Astrocyte (in vitro differentiated cells and primary cell): ENCODE measurements at regions not wholly inside any gene's neighbourhood (a gene's known extent, or its start where the extent isn't known, plus 50 kb on each side); places are given as distances from the start of the nearest gene placed in this dataset.

Source experiments
- DNase-seq: peaks from one replicate; pipeline ENCODE4 v3.0.0-alpha.2; 2010; ENCODE audit warnings: low read depth
- FAIRE-seq: peaks from 2 replicates; lab custom pipeline; 2011; peaks lifted over from hg19 to GRCh38; lab: Jason Lieb, UNC
- H2AFZ ChIP-seq: 2 replicates; pipeline ENCODE4 v1.6.0; 2012; ENCODE audit warnings: low read depth, low read length, inconsistent platforms
- H3K27ac ChIP-seq: 2 replicates; pipeline ENCODE4 v1.5.1; 2011; ENCODE audit warnings: low read depth, low read length, inconsistent platforms
- H3K27me3 ChIP-seq: 2 replicates; pipeline ENCODE4 v1.6.0; 2011; ENCODE audit warnings: low read length, inconsistent platforms; ENCODE audit not compliant: insufficient read depth
- H3K36me3 ChIP-seq: 2 replicates; pipeline ENCODE4 v1.5.1; 2011; ENCODE audit warnings: low read length, inconsistent platforms; ENCODE audit not compliant: insufficient read depth
- H3K4me1 ChIP-seq: 2 replicates; pipeline ENCODE4 v1.5.1; 2011; ENCODE audit warnings: low read length, inconsistent platforms; ENCODE audit not compliant: insufficient read depth
- H3K4me2 ChIP-seq: 2 replicates; pipeline ENCODE4 v1.6.0; 2012; ENCODE audit warnings: low read length, inconsistent platforms
- H3K4me3 ChIP-seq: 2 replicates; pipeline ENCODE4 v1.5.1; 2011; ENCODE audit warnings: low read depth, mild to moderate bottlenecking, low read length, inconsistent platforms; ENCODE audit not compliant: insufficient read depth
- H3K79me2 ChIP-seq: 2 replicates; pipeline ENCODE4 v1.6.0; 2012; ENCODE audit warnings: mild to moderate bottlenecking, low read length, inconsistent platforms; ENCODE audit not compliant: insufficient read depth
- H3K9ac ChIP-seq: 2 replicates; pipeline ENCODE4 v1.6.0; 2012; ENCODE audit warnings: mild to moderate bottlenecking, low read length, inconsistent platforms
- H3K9me3 ChIP-seq: 2 replicates; pipeline ENCODE4 v1.5.1; 2012; ENCODE audit warnings: low read depth, mild to moderate bottlenecking, low read length, inconsistent platforms; ENCODE audit not compliant: insufficient read depth
- H4K20me1 ChIP-seq: 2 replicates; pipeline ENCODE4 v1.6.0; 2012; ENCODE audit warnings: low read length, inconsistent platforms; ENCODE audit not compliant: insufficient read depth
- H3K27ac Mint-ChIP-seq: one replicate; pipeline ENCODE4 v1.8.0; 2021; ENCODE audit warnings: mild to moderate bottlenecking, mixed read lengths; ENCODE audit not compliant: unreplicated experiment
- H3K27me3 Mint-ChIP-seq: one replicate; pipeline ENCODE4 v1.8.0; 2021; ENCODE audit warnings: low read depth, mixed read lengths; ENCODE audit not compliant: unreplicated experiment
- H3K36me3 Mint-ChIP-seq: one replicate; pipeline ENCODE4 v1.8.0; 2021; ENCODE audit warnings: low read depth, mixed read lengths; ENCODE audit not compliant: unreplicated experiment
- H3K4me1 Mint-ChIP-seq: one replicate; pipeline ENCODE4 v1.8.0; 2021; ENCODE audit warnings: low read depth, mixed read lengths; ENCODE audit not compliant: unreplicated experiment
- H3K4me3 Mint-ChIP-seq: one replicate; pipeline ENCODE4 v1.8.0; 2021; ENCODE audit warnings: mild to moderate bottlenecking, moderate library complexity, mixed read lengths; ENCODE audit not compliant: unreplicated experiment
- H3K9me3 Mint-ChIP-seq: one replicate; pipeline ENCODE4 v1.8.0; 2021; ENCODE audit warnings: mild to moderate bottlenecking, mixed read lengths; ENCODE audit not compliant: unreplicated experiment
- EZH2 ChIP-seq: IDR thresholded peaks from 2 replicates; pipeline ENCODE4 v1.6.1; 2012; ENCODE audit warnings: mild to moderate bottlenecking, low read length, inconsistent platforms; ENCODE audit not compliant: insufficient read depth
- TF ChIP-seq, protein P1 (sequence below): IDR thresholded peaks from 2 replicates; pipeline ENCODE4 v1.5.1; 2011; ENCODE audit warnings: low read depth, mild to moderate bottlenecking, inconsistent platforms, low read length, moderate library complexity; ENCODE audit not compliant: insufficient read depth

DNA sequence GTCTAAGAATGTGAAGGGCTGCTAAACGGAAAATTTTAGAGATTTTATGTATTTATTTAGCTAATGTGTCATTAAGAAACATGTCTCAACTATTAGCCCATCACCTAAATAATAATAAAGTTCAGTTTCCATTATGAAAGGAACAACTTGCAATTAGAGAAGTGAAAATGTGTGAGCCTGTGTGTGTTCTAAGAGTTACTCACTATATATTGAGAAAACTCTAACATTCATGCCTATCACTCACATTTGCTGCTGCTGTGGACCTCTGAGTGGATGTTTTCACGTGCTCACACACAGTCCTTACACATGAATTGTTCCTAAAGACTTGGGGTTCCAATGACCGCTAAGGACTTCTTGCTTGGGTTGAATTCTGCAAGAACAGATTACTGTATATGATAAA is 364.0 kb downstream of the TMA16 start:
- H3K4me1 Mint-ChIP-seq, result no peaks in the 10 kb centered on the region
- Histone ChIP-seq H2AFZ (no peak overlapping the region), H3K36me3 (no peaks in the 10 kb centered on the region), H3K4me2 (no peak overlapping the region), H3K27ac (no peak overlapping the region), H3K79me2 (no peaks in the 10 kb centered on the region), H3K9ac (no peak overlapping the region), H3K4me3 (no peak overlapping the region), H3K4me1 (no peaks in the 10 kb centered on the region), H3K9me3 (no peaks in the 10 kb centered on the region), H4K20me1 (no peaks in the 10 kb centered on the region), H3K27me3 (no peaks in the 10 kb centered on the region)
- DNase-seq (no peak), FAIRE-seq (no peak)
- no peak overlapping the region for H3K4me3 Mint-ChIP-seq
- H3K9me3 Mint-ChIP-seq, result no peaks in the 10 kb centered on the region
- H3K27ac Mint-ChIP-seq, result no peak overlapping the region
- TF ChIP-seq EZH2, result no peak
- TF ChIP-seq, protein P1, sequence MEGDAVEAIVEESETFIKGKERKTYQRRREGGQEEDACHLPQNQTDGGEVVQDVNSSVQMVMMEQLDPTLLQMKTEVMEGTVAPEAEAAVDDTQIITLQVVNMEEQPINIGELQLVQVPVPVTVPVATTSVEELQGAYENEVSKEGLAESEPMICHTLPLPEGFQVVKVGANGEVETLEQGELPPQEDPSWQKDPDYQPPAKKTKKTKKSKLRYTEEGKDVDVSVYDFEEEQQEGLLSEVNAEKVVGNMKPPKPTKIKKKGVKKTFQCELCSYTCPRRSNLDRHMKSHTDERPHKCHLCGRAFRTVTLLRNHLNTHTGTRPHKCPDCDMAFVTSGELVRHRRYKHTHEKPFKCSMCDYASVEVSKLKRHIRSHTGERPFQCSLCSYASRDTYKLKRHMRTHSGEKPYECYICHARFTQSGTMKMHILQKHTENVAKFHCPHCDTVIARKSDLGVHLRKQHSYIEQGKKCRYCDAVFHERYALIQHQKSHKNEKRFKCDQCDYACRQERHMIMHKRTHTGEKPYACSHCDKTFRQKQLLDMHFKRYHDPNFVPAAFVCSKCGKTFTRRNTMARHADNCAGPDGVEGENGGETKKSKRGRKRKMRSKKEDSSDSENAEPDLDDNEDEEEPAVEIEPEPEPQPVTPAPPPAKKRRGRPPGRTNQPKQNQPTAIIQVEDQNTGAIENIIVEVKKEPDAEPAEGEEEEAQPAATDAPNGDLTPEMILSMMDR, result no peak
- H3K27me3 Mint-ChIP-seq, result no peaks in the 10 kb centered on the region
- no peaks in the 10 kb centered on the region for H3K36me3 Mint-ChIP-seq

DNA sequence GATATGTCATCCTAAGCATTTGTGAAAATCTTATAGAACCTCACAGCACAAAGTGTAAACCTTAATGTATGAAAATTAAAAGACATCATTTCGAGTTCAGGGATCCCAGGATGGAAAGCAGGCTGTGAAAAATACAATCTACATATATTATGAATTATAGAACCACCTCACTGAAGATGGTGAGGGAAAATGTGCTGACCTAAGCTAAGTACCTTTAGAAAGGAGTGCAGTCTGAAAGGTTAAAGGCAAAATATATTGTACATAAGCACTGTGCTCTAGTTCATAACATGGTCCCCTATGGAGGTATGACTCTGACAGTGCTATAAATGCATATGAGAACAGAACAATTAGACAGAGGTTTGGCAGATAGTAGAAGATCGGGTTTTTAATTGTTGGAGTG is 368.6 kb downstream of the TMA16 start:
- TF ChIP-seq, protein P1, result no peak
- TF ChIP-seq EZH2, result no peak
- H3K27ac Mint-ChIP-seq, result no peak overlapping the region
- H2AFZ ChIP-seq, result no peak overlapping the region
- no peaks in the 10 kb centered on the region for H3K4me1 Mint-ChIP-seq
- FAIRE-seq (no peak), DNase-seq (no peak)
- no peaks in the 10 kb centered on the region for H4K20me1 ChIP-seq
- no peak overlapping the region for H3K4me3 Mint-ChIP-seq
- no peak overlapping the region for H3K27ac ChIP-seq
- no peaks in the 10 kb centered on the region for H3K27me3 Mint-ChIP-seq
- no peaks in the 10 kb centered on the region for H3K79me2 ChIP-seq
- no peak overlapping the region for H3K4me3 ChIP-seq
- H3K9me3 ChIP-seq, result no peaks in the 10 kb centered on the region
- H3K36me3 Mint-ChIP-seq, result no peaks in the 10 kb centered on the region
- H3K9ac ChIP-seq, result no peak overlapping the region
- H3K36me3 ChIP-seq, result no peaks in the 10 kb centered on the region
- H3K4me1 ChIP-seq, result no peaks in the 10 kb centered on the region
- no peak overlapping the region for H3K4me2 ChIP-seq
- no peaks in the 10 kb centered on the region for H3K9me3 Mint-ChIP-seq
- no peaks in the 10 kb centered on the region for H3K27me3 ChIP-seq

DNA sequence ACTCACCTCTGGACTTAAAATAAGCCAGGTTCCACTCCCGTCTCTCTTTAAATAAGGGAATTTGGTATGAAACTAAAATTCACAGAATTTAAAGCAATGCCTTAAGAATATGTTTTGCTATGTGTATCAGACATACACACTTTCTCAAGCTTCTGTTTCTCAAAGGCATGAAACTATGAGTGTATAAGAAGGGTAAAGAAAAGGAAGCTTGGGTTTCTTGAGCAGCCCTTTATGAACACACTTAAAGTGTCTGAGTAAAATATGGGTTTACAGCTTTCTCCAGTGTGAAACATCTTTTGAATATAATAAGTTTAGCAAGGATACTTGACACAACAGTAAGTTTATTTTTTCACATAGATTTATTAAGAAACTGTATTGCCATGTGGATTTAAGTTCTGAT is 370.5 kb downstream of the TMA16 start:
- no peaks in the 10 kb centered on the region for H3K9me3 Mint-ChIP-seq
- H3K36me3 Mint-ChIP-seq, result no peaks in the 10 kb centered on the region
- no peaks in the 10 kb centered on the region for H3K4me1 Mint-ChIP-seq
- DNase-seq (no peak), FAIRE-seq (no peak)
- Histone ChIP-seq H3K4me3 (no peak overlapping the region), H3K27ac (no peak overlapping the region), H4K20me1 (no peaks in the 10 kb centered on the region), H3K27me3 (no peaks in the 10 kb centered on the region), H3K36me3 (no peaks in the 10 kb centered on the region), H3K4me1 (no peaks in the 10 kb centered on the region), H3K9ac (no peak overlapping the region), H3K4me2 (no peak overlapping the region), H3K79me2 (no peaks in the 10 kb centered on the region), H2AFZ (no peak overlapping the region), H3K9me3 (no peaks in the 10 kb centered on the region)
- H3K4me3 Mint-ChIP-seq, result no peak overlapping the region
- no peaks in the 10 kb centered on the region for H3K27me3 Mint-ChIP-seq
- no peak overlapping the region for H3K27ac Mint-ChIP-seq
- TF ChIP-seq, protein P1, result no peak
- no peak for TF ChIP-seq EZH2
